ENCODE measurements at regions not wholly inside any gene's neighbourhood (a gene's known extent, or its start where the extent isn't known, plus 50 kb on each side); places are given as distances from the start of the nearest gene placed in this dataset.

- intact Hi-C loops (cut with micrococcal nuclease) (no loop called here), in situ Hi-C loops (cut with MboI) (no loop called here)
- no peak for ATAC-seq
- no peak for DNase-seq (ENCODE audit: extremely low read depth in 1 of 4, low spot score in 3 of 4)
- Histone ChIP-seq H3K27me3 (ENCODE audit: control insufficient read depth in 2 of 2, insufficient read depth in 2 of 2, low read length in 2 of 2) (no peaks in the 10 kb centered on the region), H3K79me2 (ENCODE audit: control insufficient read depth, insufficient read depth, low read length) (no peaks in the 10 kb centered on the region), H3K9me1 (ENCODE audit: control insufficient read depth, insufficient read depth, low read length) (no peaks in the 10 kb centered on the region), H3K9ac (ENCODE audit: insufficient read depth in 1 of 2, low read depth in 2 of 2, low read length in 2 of 2) (no peak overlapping the region), H3K4me2 (ENCODE audit: insufficient read depth, low read length) (no peak overlapping the region), H2AFZ (ENCODE audit: low read depth, low read length) (no peak overlapping the region), H3K4me1 (replicated peaks in 1 of 2; ENCODE audit: control insufficient read depth in 2 of 2, insufficient read depth in 2 of 2, low read length in 2 of 2) (no peaks in the 10 kb centered on the region), H3K9me3 (replicated peaks; ENCODE audit: control insufficient read depth, insufficient read depth, low read depth, low read length) (no peaks in the 10 kb centered on the region), H3K36me3 (ENCODE audit: control insufficient read depth, insufficient read depth, low read length) (no peaks in the 10 kb centered on the region), H3K27ac (ENCODE audit: extremely low read depth, low read depth, low read length) (no peak overlapping the region), H4K20me1 (replicated peaks; ENCODE audit: control insufficient read depth, insufficient read depth, low read length) (no peaks in the 10 kb centered on the region), H3K4me3 (no peak overlapping the region)
- ChIA-PET POLR2A (no interaction called here), CTCF (ENCODE audit: low intra/inter-chr PET ratio) (no interaction called here)
- no peak for FAIRE-seq
- TF ChIP-seq RHOXF2B (CRISPR knock-in tag; conservative IDR thresholded peaks at IDR 0.05) = no peak
- no peak for TF ChIP-seq PPARD (CRISPR knock-in tag; IDR thresholded peaks at IDR 0.05)
- BruUV-seq (replicated peaks) = no TSS peak
- WGBS (ENCODE audit: insufficient coverage, low coverage, missing lambda C conversion rate) = 0% methylated on average over 2 of the region's 2 CpGs
These were observed 96.7 kb upstream of the TP63 start for GRCh38 chr3:189534531-189534930.

- ATAC-seq (no peak), FAIRE-seq (no peak), DNase-seq (ENCODE audit: extremely low read depth in 1 of 4, low spot score in 3 of 4) (no peak)
- CTCF ChIA-PET (ENCODE audit: low intra/inter-chr PET ratio) = no interaction called here
- in situ Hi-C loops (cut with MboI) (no loop called here), intact Hi-C loops (cut with micrococcal nuclease) (no loop called here)
- no TSS peak for BruUV-seq (replicated peaks)
- Histone ChIP-seq H3K27me3 (ENCODE audit: control insufficient read depth in 2 of 2, insufficient read depth in 2 of 2, low read length in 2 of 2) (no peaks in the 10 kb centered on the region), H3K4me1 (replicated peaks in 1 of 2; ENCODE audit: control insufficient read depth in 2 of 2, insufficient read depth in 2 of 2, low read length in 2 of 2) (no peaks in the 10 kb centered on the region), H4K20me1 (replicated peaks; ENCODE audit: control insufficient read depth, insufficient read depth, low read length) (no peaks in the 10 kb centered on the region), H2AFZ (ENCODE audit: low read depth, low read length) (no peak overlapping the region), H3K4me2 (ENCODE audit: insufficient read depth, low read length) (no peak overlapping the region), H3K9ac (ENCODE audit: insufficient read depth in 1 of 2, low read depth in 2 of 2, low read length in 2 of 2) (no peak overlapping the region), H3K9me1 (ENCODE audit: control insufficient read depth, insufficient read depth, low read length) (no peaks in the 10 kb centered on the region), H3K36me3 (ENCODE audit: control insufficient read depth, insufficient read depth, low read length) (no peaks in the 10 kb centered on the region), H3K79me2 (ENCODE audit: control insufficient read depth, insufficient read depth, low read length) (no peaks in the 10 kb centered on the region), H3K27ac (ENCODE audit: extremely low read depth, low read depth, low read length) (no peak overlapping the region), H3K4me3 (no peak overlapping the region), H3K9me3 (replicated peaks; ENCODE audit: control insufficient read depth, insufficient read depth, low read depth, low read length) (no peaks in the 10 kb centered on the region)
- POLR2A ChIA-PET = no interaction called here
- WGBS (ENCODE audit: insufficient coverage, low coverage, missing lambda C conversion rate) = 0% methylated on average over 1 of the region's 1 CpG
- TF ChIP-seq ZFP1 (CRISPR knock-in tag; IDR thresholded peaks at IDR 0.05) (no peak), ZNF140 (CRISPR knock-in tag; IDR thresholded peaks at IDR 0.05) (no peak), NFYB (IDR thresholded peaks at IDR 0.05; ENCODE audit: extremely low read depth, insufficient read length) (no peak), NR2F6 (CRISPR knock-in tag; IDR thresholded peaks at IDR 0.05) (no peak), CBX5 (IDR thresholded peaks at IDR 0.05; ENCODE audit: borderline replicate concordance, low read depth) (no peak), MCM2 (IDR thresholded peaks at IDR 0.05; ENCODE audit: low read depth) (no peak), KLF6 (CRISPR knock-in tag; IDR thresholded peaks at IDR 0.05; ENCODE audit: borderline replicate concordance) (no peak), CCNT2 (IDR thresholded peaks at IDR 0.05; ENCODE audit: borderline replicate concordance, extremely low read depth, insufficient read length, low read depth, low read length) (no peak), CHD2 (IDR thresholded peaks at IDR 0.05; ENCODE audit: low read depth, low read length) (no peak), PHF21A (IDR thresholded peaks at IDR 0.05; ENCODE audit: borderline replicate concordance, low read depth) (no peak), SUPT5H (IDR thresholded peaks at IDR 0.05) (no peak), NCOA2 (IDR thresholded peaks at IDR 0.05; ENCODE audit: partially characterized antibody in 2 of 2) (no peak), ADNP (tag; IDR thresholded peaks at IDR 0.05) (no peak), CC2D1A (IDR thresholded peaks at IDR 0.05) (no peak), ATF3 (IDR thresholded peaks at IDR 0.05) (no peak), ATF3 (CRISPR knock-in tag; conservative IDR thresholded peaks at IDR 0.05) (no peak)
These were observed 94.1 kb upstream of the TP63 start for GRCh38 chr3:189537135-189537534.

Data from K562 (cell line).